ENCODE measurements at regions not wholly inside any gene's neighbourhood (a gene's known extent, or its start where the extent isn't known, plus 50 kb on each side); places are given as distances from the start of the nearest gene placed in this dataset.

DNA sequence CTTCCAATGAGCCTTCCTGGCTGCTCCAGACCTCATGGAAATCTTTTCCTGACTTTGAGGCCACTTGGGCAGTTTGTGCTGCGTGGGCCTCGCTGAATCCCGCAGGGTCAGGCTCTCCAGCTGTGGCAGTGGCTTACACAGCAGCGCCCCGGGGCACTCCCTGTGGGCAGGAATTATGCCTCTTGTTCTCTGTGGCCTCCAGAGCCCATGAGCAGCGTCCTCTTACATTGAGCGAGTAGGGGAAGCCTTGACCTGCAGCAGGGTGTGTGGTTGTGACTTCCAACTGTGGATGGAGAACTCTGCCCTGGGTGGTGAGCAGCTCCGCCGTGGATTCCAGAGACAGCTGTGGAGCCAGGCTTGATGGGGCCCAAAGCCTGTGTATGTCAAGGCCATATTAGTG, 180.8 kb downstream of the GLI2 start:
- intact Hi-C loops (cut with micrococcal nuclease), result no loop called here

DNA sequence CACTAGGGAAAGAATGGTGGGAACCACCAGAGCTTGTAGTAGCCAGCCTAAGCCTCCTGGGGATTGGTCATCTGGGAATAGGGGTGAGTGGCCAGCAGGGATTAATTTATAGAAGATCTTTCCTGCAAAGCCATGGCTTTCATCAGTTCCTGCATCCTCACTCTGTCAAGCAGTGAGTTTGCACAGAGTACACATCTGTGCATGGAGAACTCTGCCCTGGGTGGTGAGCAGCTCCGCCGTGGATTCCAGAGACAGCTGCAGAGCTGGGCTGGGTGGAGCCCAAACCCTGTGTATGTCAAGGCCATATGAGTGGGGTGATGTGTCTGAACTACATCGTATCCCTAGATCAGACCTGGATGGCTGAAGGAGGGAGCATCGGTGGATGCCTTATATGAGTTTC, 182.2 kb downstream of the GLI2 start:
- intact Hi-C loops (cut with micrococcal nuclease), result no loop called here

DNA sequence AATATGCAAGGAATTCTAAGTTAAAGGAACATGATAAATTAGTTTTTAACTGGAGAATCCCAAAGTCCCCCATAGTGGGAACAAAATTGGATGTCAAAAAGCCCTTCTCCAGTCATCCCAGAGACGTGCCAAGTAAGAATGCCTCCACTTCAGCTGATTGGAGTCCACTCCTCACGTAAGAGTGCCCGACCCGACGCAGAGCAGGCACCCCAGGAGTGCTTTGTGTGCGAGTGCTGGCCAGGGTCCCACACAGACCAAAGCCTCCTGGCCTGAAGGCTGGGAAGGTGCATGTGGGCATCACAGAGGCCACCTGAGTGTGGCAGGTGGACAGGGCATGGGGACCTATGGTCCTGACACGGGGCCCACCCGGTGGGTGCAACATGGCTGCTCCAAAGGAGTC, 183.5 kb downstream of the GLI2 start:
- intact Hi-C loops (cut with micrococcal nuclease), result no loop called here

DNA sequence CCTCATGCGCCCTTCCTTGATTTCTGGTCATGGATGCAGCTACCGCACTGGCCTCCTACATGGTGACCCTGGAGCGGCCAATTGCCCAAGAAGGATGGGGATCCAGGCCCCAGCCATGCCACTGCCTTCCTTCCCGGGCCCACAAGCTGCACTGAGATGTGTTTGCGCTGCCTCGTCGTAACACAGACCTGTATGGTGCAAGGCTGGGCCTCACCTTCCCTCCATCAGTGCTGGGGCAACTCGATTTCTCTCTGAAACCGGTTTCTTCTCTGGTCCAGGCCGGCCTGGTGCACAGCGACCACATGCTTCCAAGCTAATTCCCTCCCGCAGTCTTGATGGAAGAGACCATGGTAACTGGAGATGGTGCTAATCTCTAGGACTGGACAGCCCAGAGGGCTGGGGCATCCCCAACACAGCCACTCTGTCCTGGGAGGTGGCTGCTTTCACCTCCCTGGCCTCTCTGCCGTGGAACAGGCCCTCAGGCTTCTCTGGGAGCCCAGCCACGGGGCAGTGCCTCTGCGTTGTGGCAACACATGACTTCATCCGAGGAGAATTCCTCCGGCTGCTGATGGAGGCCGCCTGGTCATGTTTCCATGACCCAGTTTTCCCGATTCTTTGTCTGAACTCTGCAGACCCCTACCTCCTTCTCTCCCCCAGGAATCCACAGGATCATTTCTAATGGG, 184.2 kb downstream of the GLI2 start:
- intact Hi-C loops (cut with micrococcal nuclease), result no loop called here

DNA sequence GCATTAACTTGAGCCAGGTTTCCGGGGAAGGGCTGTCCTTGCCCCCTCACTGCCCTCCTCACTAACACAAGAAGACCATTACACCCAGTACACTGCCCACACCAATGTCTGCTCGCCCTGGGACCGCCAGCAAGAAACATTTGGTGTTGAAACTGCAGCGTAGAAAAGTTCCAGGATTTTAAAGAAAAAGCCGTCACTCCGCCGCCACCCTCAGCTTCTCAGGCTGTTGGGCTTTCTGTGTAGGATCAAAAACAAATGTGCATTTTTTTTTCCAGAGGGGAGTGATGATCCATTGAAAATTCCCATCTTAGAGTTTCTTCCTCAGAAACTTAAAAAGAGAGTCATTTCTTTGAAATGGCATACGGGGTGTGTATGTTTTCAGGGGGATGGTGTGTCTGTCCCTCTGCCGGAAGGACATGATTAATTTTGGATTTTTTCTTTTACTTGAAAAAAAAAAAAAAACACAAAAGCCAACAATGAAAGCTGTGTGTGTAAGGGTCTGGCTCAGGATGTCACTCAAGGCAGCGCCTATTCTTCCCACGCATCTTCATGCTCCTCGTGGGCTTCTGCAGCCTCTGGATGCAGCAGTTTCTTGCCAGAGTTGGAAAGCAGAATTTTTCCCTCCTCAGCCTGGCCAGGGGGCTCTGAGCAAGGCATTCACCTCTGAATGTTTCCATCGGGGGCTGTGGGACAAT, 184.9 kb downstream of the GLI2 start:
- intact Hi-C loops (cut with micrococcal nuclease), result no loop called here

DNA sequence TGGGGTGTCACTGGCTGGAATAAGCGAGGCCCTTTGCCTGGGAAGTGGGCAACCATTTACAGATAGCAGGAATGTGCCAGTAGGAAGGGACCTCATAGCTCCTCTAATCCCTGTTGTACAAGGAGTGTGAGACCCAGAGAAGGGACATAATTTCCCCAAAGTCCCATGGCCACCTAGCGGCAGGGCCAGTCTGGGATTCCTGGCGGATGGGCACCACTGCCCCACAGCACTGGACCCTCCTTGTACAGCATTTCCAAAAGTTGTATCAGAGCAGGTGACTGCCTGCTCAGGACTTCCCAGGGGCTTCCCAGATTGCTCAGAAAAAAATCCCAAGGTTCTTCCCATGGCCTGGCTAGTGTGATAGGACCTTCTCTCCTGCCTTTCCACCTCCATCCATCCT, 185.8 kb downstream of the GLI2 start:
- intact Hi-C loops (cut with micrococcal nuclease), result no loop called here

DNA sequence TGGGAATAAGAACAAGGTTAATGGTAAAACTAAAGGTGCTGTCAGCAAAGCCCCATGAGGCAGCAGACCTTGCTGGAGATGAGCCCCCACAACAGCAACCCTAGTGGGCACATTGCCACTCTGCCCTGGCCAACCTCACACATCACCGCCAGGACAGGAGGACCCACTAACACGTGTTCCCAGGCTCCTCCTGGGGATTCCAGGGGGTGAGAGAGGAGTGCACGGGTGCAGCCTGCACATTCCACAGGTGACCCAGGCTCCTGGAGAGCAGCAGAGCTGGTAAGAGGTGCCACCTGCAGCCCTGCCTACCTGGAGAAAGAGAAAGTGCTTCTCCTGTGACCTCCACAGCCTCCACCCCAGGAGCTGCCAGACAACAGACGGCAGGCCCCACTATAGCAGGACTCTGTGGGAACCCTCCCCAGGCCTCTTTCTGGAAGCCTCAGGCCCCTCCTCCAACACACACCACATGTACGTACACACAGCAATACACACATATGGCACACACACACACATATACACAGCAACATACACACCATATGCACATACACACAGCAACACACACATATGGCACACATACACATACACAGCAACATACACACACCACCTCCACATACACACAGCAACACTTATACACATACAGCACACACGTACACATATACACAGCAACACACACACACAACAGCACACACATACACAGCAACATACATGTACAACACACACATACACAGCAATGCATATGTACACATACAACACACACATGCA, 187.1 kb downstream of the GLI2 start:
- intact Hi-C loops (cut with micrococcal nuclease), result no loop called here

DNA sequence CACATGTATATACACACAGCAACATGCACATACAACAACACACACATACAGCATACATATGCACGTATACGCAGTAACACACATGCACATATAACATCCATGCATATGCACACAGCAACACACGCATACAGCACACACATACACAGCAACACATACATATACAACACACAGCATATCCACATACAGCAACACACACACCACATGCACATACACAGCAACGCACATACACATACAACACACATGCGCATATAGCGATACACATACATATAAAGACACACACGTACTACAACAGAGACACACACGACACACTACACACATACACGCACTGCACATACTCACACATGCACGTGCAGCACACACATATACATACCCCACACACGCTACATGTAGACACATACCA, 187.8 kb downstream of the GLI2 start:
- intact Hi-C loops (cut with micrococcal nuclease), result no loop called here

DNA sequence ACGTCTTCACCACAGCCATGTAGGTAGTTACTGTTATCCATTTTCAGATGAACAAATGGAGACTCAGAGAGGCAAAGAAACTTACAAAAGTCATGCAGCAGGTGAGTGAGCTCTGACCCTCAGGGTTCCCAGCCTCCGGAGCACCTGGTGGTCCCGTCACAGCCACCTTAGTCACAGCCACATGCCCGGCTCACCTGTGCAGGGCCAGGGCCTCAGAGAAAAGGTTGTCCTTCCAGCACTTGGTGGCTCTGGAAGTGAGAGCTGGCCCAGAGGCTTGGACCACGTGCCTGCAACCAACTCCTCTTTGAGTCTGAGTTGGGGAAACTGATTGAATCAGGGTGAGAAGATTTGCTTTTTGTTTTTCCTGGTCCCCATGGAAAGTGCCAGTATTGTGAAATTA, 189.3 kb downstream of the GLI2 start:
- intact Hi-C loops (cut with micrococcal nuclease), result no loop called here

DNA sequence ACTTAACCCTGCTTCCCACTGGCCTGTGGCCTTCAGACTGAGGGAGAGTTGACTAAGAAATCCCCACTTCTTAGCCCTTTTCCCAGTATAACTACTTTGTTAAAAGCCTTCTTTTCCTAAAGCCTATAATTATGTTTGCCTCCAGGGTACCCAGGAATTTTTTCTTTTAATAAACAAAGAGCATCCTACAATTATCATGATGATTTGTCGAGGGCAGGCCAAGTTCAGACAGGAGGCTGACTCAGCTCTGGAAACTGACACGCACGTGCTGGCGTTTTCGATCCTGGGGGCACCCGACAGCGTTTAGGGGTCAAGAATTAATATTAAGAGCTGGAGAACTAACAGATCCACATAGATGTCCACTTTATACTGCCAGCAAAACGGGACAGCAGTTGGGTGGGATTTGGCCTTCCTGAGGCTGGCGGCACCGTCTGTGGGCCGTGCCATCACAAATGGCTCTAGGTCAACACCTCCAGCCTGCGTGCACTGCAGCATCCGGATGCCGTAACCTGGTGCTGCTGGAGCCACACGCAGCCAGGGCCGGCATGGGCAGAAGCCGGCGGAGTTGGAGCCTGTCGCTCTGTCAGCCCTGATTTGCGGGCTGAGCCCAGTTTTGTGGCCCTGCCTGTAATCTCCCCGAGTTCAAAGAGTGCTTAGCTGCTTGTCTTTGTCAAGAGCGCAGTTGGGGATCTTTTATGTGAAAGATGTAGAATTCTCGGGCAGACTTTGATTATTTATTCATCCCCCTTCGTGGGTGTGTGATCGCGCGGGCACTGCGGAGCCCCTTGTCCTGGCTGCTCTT, 191.0 kb downstream of the GLI2 start:
- intact Hi-C loops (cut with micrococcal nuclease), result no loop called here

DNA sequence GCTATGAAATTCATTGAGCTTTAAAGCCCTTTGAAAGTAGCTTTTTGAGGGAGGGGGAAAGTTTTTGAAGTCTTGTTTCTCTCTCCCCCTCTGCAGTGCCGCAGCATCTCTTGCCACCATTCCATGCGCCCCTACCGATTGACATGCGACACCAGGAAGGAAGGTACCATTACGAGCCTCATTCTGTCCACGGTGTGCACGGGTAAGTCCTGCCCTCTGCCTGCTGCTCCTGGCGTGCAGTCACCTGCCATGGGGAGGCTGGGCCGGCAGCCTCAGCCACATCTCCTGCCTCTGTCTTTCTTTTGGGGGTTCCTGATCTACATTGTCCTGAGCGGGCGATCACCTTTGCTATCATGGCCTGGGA, 191.6 kb downstream of the GLI2 start:
- intact Hi-C loops (cut with micrococcal nuclease), result no loop called here

DNA sequence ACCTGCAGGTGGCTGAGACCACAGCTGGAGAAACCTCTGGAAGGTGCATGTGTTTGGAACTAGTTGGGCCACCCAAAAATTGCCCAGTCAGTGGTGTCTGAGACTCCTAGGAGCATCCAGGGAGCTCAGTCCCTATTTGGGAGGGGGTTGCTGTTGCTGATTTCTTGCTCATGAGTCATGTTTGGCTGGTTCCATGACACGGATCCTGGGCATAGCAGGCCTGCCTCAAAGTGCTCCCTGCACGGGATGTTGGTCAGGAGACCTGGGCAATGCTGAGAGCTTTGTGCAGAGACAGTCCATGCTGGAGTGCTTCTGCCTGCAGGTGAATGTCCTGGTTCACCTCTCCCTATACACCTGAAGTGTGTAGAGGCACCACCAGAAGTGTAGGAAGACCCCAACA, 194.2 kb downstream of the GLI2 start:
- intact Hi-C loops (cut with micrococcal nuclease), result no loop called here

DNA sequence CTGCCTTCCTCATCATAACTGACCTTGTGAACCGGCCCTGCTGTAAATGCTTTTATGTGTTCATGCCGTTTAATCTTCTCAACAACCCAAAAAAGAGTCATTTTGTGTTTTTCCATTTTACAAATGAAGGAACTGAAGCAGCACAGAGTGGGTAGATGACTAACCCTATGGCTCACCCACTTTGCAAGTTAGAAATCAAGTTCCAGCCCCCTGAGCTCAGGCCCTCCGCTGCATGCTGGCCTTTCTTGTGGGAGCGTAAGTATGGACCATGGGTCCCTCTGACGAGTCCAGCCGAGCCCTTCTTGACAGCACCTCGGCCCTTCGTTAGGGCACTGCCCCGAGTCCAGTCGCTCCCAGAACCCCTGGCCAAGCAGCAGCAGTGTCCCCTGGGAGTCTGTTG, 194.6 kb downstream of the GLI2 start:
- intact Hi-C loops (cut with micrococcal nuclease), result no loop called here

DNA sequence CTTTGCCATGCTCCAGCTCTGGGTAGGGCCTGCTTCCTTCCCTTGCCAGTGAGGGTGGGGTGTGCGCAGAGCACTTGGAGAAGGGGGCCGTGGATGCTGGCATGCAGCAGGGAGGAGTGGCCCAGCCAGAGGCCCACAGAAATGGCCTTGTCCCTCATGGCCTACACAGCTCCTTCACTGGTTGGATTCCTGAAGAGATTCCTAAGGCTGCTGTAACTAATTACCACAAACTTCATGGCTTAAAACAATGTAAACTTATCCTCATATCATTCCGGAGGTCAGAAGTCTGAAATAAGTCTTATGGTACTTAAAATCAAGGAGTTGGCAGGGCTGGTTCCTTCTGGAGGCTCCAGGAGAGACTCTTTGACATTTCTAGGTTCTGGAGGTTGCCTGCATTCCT, 195.2 kb downstream of the GLI2 start:
- intact Hi-C loops (cut with micrococcal nuclease), result no loop called here

DNA sequence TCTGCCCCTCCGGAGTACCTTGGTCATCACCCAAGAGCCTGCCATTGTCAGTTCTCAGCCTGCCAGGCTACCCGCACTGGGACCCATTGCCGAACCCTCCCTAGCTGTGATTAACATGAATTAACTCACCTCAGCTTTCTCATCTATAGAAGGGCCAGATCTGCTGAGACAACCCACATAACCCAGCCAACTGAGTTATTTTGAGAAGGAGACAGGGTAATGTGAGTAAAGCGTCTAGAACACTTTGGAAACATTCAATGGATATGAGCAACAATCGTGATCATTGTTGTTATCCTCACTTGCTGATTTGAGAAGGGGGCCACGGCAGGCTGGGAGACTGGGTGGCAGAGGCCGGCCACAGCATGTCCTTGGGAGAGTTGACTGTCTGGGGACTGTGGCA, 196.8 kb downstream of the GLI2 start:
- intact Hi-C loops (cut with micrococcal nuclease), result no loop called here

DNA sequence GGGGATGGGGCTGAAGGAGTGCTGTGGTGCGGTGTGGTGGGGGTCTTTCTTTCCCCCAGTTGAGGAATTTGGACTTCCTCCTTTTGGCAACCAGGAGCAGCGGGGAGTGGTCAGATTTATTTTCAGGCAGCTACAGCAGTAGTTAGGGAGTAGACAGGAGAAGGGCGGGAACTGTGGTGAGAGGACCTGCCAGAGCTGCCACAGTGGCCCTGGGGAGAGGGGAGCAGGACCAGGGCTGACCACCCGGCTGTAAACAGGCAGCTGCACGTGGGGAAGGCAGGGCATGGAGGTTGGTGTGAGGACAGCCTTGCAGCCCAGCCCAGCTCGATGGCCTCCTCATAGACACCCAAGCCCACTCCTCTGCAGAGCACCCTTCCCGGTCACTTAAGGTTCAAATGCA, 197.2 kb downstream of the GLI2 start:
- intact Hi-C loops (cut with micrococcal nuclease), result no loop called here

DNA sequence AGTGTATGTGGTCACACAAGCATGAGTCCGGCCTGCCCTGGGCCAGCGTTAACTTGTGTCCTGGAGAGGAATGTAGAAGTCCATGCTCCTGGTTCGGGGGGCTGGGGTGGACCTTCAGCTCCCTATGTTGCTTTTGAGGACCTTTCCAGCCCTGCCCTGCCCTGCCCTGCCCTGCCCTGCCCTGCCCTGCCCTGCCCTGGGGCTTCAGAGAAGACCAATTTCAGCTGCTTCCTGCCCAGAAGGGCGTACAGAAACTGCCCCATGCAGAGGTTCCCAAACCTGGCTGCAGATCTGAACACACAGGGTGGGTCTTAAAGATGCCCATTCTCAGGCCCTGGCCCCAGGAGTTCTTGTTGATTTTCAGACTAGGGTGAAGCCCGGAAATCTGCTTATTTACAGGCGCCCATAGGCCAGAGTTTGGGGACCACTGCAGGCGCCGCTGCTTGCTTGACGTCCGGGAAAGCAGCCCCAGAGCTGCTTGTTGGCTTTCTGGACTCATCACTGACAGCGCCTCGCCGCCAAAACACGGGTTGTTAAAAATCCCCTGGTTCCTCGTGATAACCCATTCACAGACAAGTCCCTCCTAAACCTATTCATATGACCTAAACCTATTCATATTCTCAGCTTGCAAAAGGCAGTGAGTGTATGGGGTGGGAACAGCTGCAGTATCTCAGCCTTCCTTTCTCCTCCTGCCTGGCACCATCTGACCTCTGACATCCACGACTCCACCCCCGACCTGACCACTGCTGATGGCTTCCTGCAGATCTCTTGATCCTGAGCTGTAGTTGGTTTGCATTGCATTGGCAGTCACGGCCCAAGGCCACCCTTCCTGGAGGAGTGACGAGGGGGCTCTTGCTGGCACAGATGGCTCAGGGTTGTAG, 198.3 kb downstream of the GLI2 start:
- intact Hi-C loops (cut with micrococcal nuclease), result no loop called here

DNA sequence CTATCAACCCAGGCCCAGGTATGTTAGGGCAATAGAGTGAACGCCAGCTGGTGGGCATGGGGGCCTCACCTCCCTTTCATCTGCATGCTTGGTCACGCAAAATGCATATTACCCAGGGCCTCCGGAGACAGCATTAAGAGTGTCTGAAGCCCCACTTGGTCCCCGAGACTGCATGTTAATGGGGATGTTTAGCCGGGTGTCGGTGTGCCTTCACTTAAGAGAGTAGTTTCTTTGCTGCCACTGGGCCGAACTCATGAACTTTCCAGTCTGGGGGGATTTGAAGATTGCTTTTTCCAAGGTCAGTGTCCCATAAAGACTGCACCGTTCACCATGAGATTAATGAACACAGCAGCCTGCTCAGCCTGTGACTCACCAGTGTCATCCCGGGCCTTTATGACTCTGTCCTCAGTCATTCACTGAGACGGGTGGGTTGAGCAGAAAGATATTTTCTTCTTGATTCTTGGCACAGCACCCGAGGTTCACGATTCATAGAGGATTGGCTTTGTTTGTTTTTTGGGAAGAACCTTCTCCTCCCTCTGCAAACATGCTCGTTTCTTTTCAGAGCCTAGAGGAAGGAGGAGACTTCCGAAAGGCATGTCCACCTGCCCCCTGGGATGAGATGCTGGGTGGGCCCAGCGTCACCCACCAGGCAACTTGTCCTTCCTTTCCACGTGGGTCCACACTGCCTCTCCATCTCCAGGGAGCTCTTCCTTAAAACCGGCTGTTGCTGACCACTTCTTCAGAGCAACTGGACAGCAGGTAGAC, 199.1 kb downstream of the GLI2 start:
- intact Hi-C loops (cut with micrococcal nuclease), result no loop called here

DNA sequence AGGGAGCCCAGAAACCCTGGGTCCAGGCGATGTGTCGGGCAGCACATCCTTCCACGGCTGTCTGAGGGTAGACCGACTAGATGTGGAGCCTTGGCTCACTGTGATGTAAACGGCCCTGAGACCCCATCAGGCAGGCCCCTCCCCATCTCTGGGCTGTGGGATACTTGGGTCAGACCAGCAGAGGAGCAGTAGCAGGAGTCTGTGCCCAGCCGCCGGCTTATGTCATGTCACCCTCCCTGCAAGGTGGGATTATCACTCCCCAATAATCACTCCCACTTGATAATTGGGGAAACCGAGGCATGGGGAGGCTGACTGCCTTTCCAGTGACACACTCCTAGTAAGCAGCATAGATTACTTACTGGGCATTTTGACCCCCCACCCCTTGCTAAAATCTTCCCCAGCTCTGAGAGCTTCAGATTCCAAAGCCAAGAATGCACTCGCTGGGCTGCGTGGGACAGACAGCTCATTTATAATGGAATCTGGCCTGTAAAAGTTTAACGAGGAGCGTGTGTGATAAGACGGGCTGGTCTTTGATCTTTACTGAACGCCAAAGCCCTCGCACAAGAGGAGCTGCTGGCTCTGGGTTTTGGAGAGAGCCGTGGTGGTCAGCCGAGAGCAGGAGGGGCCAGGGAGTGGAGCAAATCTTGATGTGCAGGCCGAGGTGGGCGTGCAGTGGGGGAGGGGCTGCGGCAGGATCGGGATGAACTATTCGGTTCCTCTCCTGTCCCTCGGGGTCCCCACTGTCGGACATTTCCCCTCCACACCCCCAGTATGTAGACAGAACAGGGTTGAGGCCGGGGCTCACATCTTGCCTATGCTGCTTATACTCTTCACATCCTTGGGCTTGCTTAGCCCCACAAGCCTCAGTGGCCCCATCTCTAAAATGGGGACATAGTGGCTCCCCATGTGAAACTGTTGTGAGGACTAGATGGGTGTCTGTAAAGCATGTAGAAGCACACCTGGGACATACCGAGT, 200.0 kb downstream of the GLI2 start:
- intact Hi-C loops (cut with micrococcal nuclease), result no loop called here

All from T-helper 2 cell treated with Interferon-gamma antibody and Interleukin-4, amounts not matched to agents 100 ng/mL and 5 ng/mL, for 36 hours (primary cell).